SK-N-SH (cell line): ENCODE measurements at regions not wholly inside any gene's neighbourhood (a gene's known extent, or its start where the extent isn't known, plus 50 kb on each side); places are given as distances from the start of the nearest gene placed in this dataset.

Experiments used
- CTCF ChIP-seq: fragments of 200-600 bp; sonication (generic); IDR thresholded peaks from 2 replicates; pipeline ENCODE4 v1.6.1; 2017; ENCODE audit warnings: antibody characterized with exemption, mild to moderate bottlenecking, moderate library complexity
- TAF1 ChIP-seq: IDR thresholded peaks from 2 replicates; pipeline ENCODE4 v1.6.1; 2012; ENCODE audit warnings: low read depth, mild to moderate bottlenecking, low read length, moderate library complexity, borderline replicate concordance

GRCh38 chr6:156564807-156565149 is 212.4 kb upstream of the ARID1B start:
- TF ChIP-seq CTCF (no peak), TAF1 (no peak)
